ENCODE measurements at regions not wholly inside any gene's neighbourhood (a gene's known extent, or its start where the extent isn't known, plus 50 kb on each side); places are given as distances from the start of the nearest gene placed in this dataset.

GRCh38 chr11:91407842-91408241 is 816.8 kb upstream of the FAT3 start:
- BruUV-seq (replicated peaks): no TSS peak
- H3K9me3 ChIP-seq: no peaks in the 10 kb centered on the region
- Mint-ChIP-seq H3K36me3 (ENCODE audit: insufficient read depth, unreplicated experiment) (no peaks in the 10 kb centered on the region), H3K9me3 (ENCODE audit: unreplicated experiment) (no peaks in the 10 kb centered on the region), H3K4me1 (ENCODE audit: low read depth, unreplicated experiment) (no peaks in the 10 kb centered on the region), H3K4me3 (ENCODE audit: unreplicated experiment) (no peak overlapping the region), H3K27me3 (ENCODE audit: insufficient read depth, unreplicated experiment) (no peaks in the 10 kb centered on the region), H3K27ac (ENCODE audit: unreplicated experiment) (no peak overlapping the region)
- H3K4me1 ChIP-seq: no peaks in the 10 kb centered on the region
- TF ChIP-seq CTCF (IDR thresholded peaks at IDR 0.05; ENCODE audit: insufficient read depth in 1 of 2, low read depth in 1 of 2, low read length in 1 of 2, severe bottlenecking in 1 of 2, unreplicated experiment in 1 of 2): no peak
- no peak for DNase-seq
- CTCF ChIA-PET: no interaction called here
- no peaks in the 10 kb centered on the region for H3K36me3 ChIP-seq (ENCODE audit: control insufficient read depth, insufficient read depth, low read length)
- H3K27me3 ChIP-seq (replicated peaks; ENCODE audit: control insufficient read depth, insufficient read depth, low read length): peaks cover 1% of the 10 kb centered on the region; the same call in 1 of the 2 replicates
- POLR2A ChIA-PET: no interaction called here
- intact Hi-C loops (cut with micrococcal nuclease; ENCODE audit: unreplicated experiment): no loop called here
- H3K4me3 ChIP-seq (ENCODE audit: low read depth, low read length): no peak overlapping the region

GRCh38 chr11:91406009-91406408 is 818.6 kb upstream of the FAT3 start:
- H3K36me3 Mint-ChIP-seq (ENCODE audit: insufficient read depth, unreplicated experiment): no peaks in the 10 kb centered on the region
- no peak overlapping the region for H3K27ac Mint-ChIP-seq (ENCODE audit: unreplicated experiment)
- TF ChIP-seq CTCF (IDR thresholded peaks at IDR 0.05; ENCODE audit: insufficient read depth in 1 of 2, low read depth in 1 of 2, low read length in 1 of 2, severe bottlenecking in 1 of 2, unreplicated experiment in 1 of 2): no peak
- no peak overlapping the region for H3K4me3 ChIP-seq (ENCODE audit: low read depth, low read length)
- H3K9me3 ChIP-seq: peaks cover 4% of the 10 kb centered on the region; the same call in 1 of the 2 replicates
- no peaks in the 10 kb centered on the region for H3K9me3 Mint-ChIP-seq (ENCODE audit: unreplicated experiment)
- BruUV-seq (replicated peaks): no TSS peak
- ChIA-PET POLR2A (no interaction called here), CTCF (no interaction called here)
- H3K4me3 Mint-ChIP-seq (ENCODE audit: unreplicated experiment): no peak overlapping the region
- H3K36me3 ChIP-seq (ENCODE audit: control insufficient read depth, insufficient read depth, low read length): no peaks in the 10 kb centered on the region
- H3K27me3 Mint-ChIP-seq (ENCODE audit: insufficient read depth, unreplicated experiment): no peaks in the 10 kb centered on the region
- intact Hi-C loops (cut with micrococcal nuclease; ENCODE audit: unreplicated experiment): no loop called here
- H3K27me3 ChIP-seq (replicated peaks; ENCODE audit: control insufficient read depth, insufficient read depth, low read length): peaks cover 1% of the 10 kb centered on the region; the same call in 1 of the 2 replicates
- no peak for DNase-seq
- H3K4me1 ChIP-seq: no peaks in the 10 kb centered on the region
- H3K4me1 Mint-ChIP-seq (ENCODE audit: low read depth, unreplicated experiment): no peaks in the 10 kb centered on the region

- Mint-ChIP-seq H3K4me1 (ENCODE audit: low read depth, unreplicated experiment) (no peaks in the 10 kb centered on the region), H3K27me3 (ENCODE audit: insufficient read depth, unreplicated experiment) (no peaks in the 10 kb centered on the region), H3K36me3 (ENCODE audit: insufficient read depth, unreplicated experiment) (no peaks in the 10 kb centered on the region), H3K9me3 (ENCODE audit: unreplicated experiment) (no peaks in the 10 kb centered on the region), H3K4me3 (ENCODE audit: unreplicated experiment) (no peak overlapping the region), H3K27ac (ENCODE audit: unreplicated experiment) (no peak overlapping the region)
- no peak for DNase-seq
- BruUV-seq (replicated peaks): no TSS peak
- intact Hi-C loops (cut with micrococcal nuclease; ENCODE audit: unreplicated experiment): no loop called here
- POLR2A ChIA-PET: no interaction called here
- peaks cover 4% of the 10 kb centered on the region; the same call in 1 of the 2 replicates for H3K9me3 ChIP-seq
- no peak overlapping the region for H3K4me3 ChIP-seq (ENCODE audit: low read depth, low read length)
- peaks cover 1% of the 10 kb centered on the region; the same call in 1 of the 2 replicates for H3K27me3 ChIP-seq (replicated peaks; ENCODE audit: control insufficient read depth, insufficient read depth, low read length)
- H3K36me3 ChIP-seq (ENCODE audit: control insufficient read depth, insufficient read depth, low read length): no peaks in the 10 kb centered on the region
- CTCF ChIA-PET: no interaction called here
- no peak for TF ChIP-seq CTCF (IDR thresholded peaks at IDR 0.05; ENCODE audit: insufficient read depth in 1 of 2, low read depth in 1 of 2, low read length in 1 of 2, severe bottlenecking in 1 of 2, unreplicated experiment in 1 of 2)
- H3K4me1 ChIP-seq: no peaks in the 10 kb centered on the region
These were observed 820.3 kb upstream of the FAT3 start for GRCh38 chr11:91404344-91404743.

Data from Caco-2 (cell line).